Stomach (tissue), 4 donors: ENCODE measurements at regions not wholly inside any gene's neighbourhood (a gene's known extent, or its start where the extent isn't known, plus 50 kb on each side); places are given as distances from the start of the nearest gene placed in this dataset.

Source experiments
- CTCF ChIP-seq, 7 experiments: fragments of 450-650 bp in 4 of 7; fragments of 200-600 bp in 3 of 7; sonication (generic) in 3 of 7; IDR thresholded peaks; one replicate each; pipeline ENCODE4 v1.5.1; 2016 to 2019; ENCODE audit warnings: antibody characterized with exemption in 7 of 7, control low read depth in 2 of 7, mild to moderate bottlenecking in 1 of 7
- EP300 ChIP-seq: sonication (generic); formaldehyde crosslinking; IDR thresholded peaks from one replicate; pipeline ENCODE4 v1.6.1; 2017; ENCODE audit warnings: antibody characterized with exemption

GRCh38 chr12:65756956-65757511, 67.2 kb upstream of the HMGA2 start:
- TF ChIP-seq EP300 (no peak), CTCF (IDR thresholded peaks at IDR 0.05) (no peak)
